DND-41 (cell line): ENCODE measurements at regions not wholly inside any gene's neighbourhood (a gene's known extent, or its start where the extent isn't known, plus 50 kb on each side); places are given as distances from the start of the nearest gene placed in this dataset.

Source experiments
- ATAC-seq: fragments of 200-7000 bp; cut with Tn5 transposase; 3 replicates; pipeline ENCODE4 v1.9.1; 2021; ENCODE audit warnings: low read depth; ENCODE audit not compliant: insufficient read depth
- DNase-seq: peaks from one replicate; pipeline ENCODE4 v3.0.0-alpha.2; 2020
- H2AFZ ChIP-seq: 2 replicates; pipeline ENCODE4 v1.6.0; 2012; ENCODE audit warnings: low read depth, low read length
- H3K27ac ChIP-seq: 2 replicates; pipeline ENCODE4 v1.5.1; 2012; ENCODE audit warnings: low read length, inconsistent platforms
- H3K27me3 ChIP-seq: fragments of 200-600 bp; sonication (generic); 2 replicates; pipeline ENCODE4 v1.6.0; 2012; ENCODE audit warnings: low read length, mild to moderate bottlenecking, inconsistent platforms; ENCODE audit not compliant: insufficient read depth, poor library complexity
- H3K36me3 ChIP-seq: 2 replicates; pipeline ENCODE4 v1.5.1; 2012; ENCODE audit warnings: low read length, inconsistent platforms; ENCODE audit not compliant: insufficient read depth
- H3K4me1 ChIP-seq: 2 replicates; pipeline ENCODE4 v1.5.1; 2012; ENCODE audit warnings: mild to moderate bottlenecking, low read length; ENCODE audit not compliant: insufficient read depth
- H3K4me2 ChIP-seq: 2 replicates; pipeline ENCODE4 v1.6.0; 2012; ENCODE audit warnings: mild to moderate bottlenecking, moderate library complexity, low read length, inconsistent platforms; ENCODE audit not compliant: insufficient read depth
- H3K4me3 ChIP-seq, 2 experiments: fragments of 200-600 bp in 1 of 2; shearing (Covaris generic) in 1 of 2; 2 replicates each; pipeline ENCODE4 v1.5.1; 2012 to 2016; ENCODE audit warnings: inconsistent platforms in 2 of 2, low read length in 2 of 2, mild to moderate bottlenecking in 2 of 2, low read depth in 1 of 2, moderate library complexity in 1 of 2
- H3K79me2 ChIP-seq: 2 replicates; pipeline ENCODE4 v1.6.0; 2012; ENCODE audit warnings: low read length, inconsistent platforms; ENCODE audit not compliant: insufficient read depth
- H3K9ac ChIP-seq: 2 replicates; pipeline ENCODE4 v1.6.0; 2012; ENCODE audit warnings: low read depth, mild to moderate bottlenecking, inconsistent platforms, low read length, moderate library complexity
- H3K9me3 ChIP-seq: 2 replicates; pipeline ENCODE4 v1.5.1; 2012; ENCODE audit warnings: low read length, moderate library complexity, mild to moderate bottlenecking, inconsistent platforms; ENCODE audit not compliant: insufficient read depth, severe bottlenecking
- H4K20me1 ChIP-seq: 2 replicates; pipeline ENCODE4 v1.6.0; 2012; ENCODE audit warnings: low read length; ENCODE audit not compliant: insufficient read depth
- EZH2 ChIP-seq: IDR thresholded peaks from 3 replicates; pipeline ENCODE4 v1.6.1; 2012; ENCODE audit warnings: borderline replicate concordance, low read depth, mild to moderate bottlenecking, moderate library complexity, low read length, inconsistent platforms; ENCODE audit not compliant: severe bottlenecking
- TF ChIP-seq, protein P1 (sequence below): IDR thresholded peaks from 2 replicates; pipeline ENCODE4 v1.5.1; 2012; ENCODE audit warnings: borderline replicate concordance, low read length, moderate library complexity, mild to moderate bottlenecking; ENCODE audit not compliant: poor library complexity, severe bottlenecking; ENCODE audit errors: extremely low read depth

DNA sequence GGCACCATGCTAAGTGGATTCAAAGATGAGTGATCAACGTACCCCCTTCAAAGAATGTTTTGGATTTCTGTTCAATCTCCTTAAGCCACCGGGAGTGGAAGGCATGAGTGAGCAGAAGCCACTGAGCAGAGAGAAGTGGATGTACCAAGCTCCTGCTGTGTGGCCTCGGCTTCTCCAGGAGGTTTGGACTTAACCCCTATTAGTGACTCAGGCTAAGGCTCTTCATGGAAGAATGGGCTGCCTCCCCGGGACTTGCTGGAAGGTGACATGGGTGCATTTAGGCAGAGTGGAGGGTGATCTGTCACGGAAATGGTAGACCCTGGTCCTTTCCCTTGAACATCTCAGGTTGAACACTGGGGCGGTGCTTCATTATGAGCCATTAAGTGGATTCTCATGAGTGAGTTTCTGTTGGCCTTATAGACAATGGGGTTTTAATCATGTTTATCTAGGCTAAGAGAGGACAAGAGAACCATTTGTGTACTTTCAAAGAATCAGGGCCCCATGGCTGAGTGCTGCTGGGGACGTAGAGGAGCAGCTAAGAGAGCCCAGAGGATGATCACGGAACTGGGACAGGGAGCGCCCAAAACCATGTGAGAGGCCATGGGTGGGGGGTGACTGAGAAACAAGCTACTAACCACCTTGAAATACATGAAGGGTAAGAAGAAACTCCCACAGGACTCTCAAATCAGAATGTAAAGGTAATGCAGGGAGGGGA lies 62.2 kb downstream of the HES1 start:
- H3K4me3 ChIP-seq = no peak overlapping the region
- H3K9ac ChIP-seq = no peak overlapping the region
- TF ChIP-seq, protein P1, sequence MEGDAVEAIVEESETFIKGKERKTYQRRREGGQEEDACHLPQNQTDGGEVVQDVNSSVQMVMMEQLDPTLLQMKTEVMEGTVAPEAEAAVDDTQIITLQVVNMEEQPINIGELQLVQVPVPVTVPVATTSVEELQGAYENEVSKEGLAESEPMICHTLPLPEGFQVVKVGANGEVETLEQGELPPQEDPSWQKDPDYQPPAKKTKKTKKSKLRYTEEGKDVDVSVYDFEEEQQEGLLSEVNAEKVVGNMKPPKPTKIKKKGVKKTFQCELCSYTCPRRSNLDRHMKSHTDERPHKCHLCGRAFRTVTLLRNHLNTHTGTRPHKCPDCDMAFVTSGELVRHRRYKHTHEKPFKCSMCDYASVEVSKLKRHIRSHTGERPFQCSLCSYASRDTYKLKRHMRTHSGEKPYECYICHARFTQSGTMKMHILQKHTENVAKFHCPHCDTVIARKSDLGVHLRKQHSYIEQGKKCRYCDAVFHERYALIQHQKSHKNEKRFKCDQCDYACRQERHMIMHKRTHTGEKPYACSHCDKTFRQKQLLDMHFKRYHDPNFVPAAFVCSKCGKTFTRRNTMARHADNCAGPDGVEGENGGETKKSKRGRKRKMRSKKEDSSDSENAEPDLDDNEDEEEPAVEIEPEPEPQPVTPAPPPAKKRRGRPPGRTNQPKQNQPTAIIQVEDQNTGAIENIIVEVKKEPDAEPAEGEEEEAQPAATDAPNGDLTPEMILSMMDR = no peak
- no peak for TF ChIP-seq EZH2
- no peak overlapping the region for H3K4me2 ChIP-seq
- no peaks in the 10 kb centered on the region for H3K9me3 ChIP-seq
- H3K27me3 ChIP-seq = no peaks in the 10 kb centered on the region
- H3K79me2 ChIP-seq = no peaks in the 10 kb centered on the region
- peaks cover 34% of the 10 kb centered on the region for H3K4me1 ChIP-seq
- no peak for ATAC-seq
- H3K27ac ChIP-seq = no peak overlapping the region
- no peak for DNase-seq
- no peak overlapping the region for H2AFZ ChIP-seq
- no peaks in the 10 kb centered on the region for H3K36me3 ChIP-seq
- no peaks in the 10 kb centered on the region for H4K20me1 ChIP-seq

GRCh38 chr3:194198938-194199337 lies 63.0 kb downstream of the HES1 start:
- H3K9ac ChIP-seq = no peak overlapping the region
- H3K27ac ChIP-seq = no peak overlapping the region
- no peaks in the 10 kb centered on the region for H4K20me1 ChIP-seq
- H3K4me3 ChIP-seq = no peak overlapping the region
- H3K79me2 ChIP-seq = no peaks in the 10 kb centered on the region; the same call in 1 of the 2 replicates
- DNase-seq (no peak), ATAC-seq (no peak)
- no peak overlapping the region for H3K4me2 ChIP-seq
- peaks cover 6% of the 10 kb centered on the region for H3K27me3 ChIP-seq
- H3K36me3 ChIP-seq = no peaks in the 10 kb centered on the region
- peaks cover 34% of the 10 kb centered on the region for H3K4me1 ChIP-seq
- H2AFZ ChIP-seq = no peak overlapping the region
- no peak for TF ChIP-seq EZH2
- TF ChIP-seq, protein P1 = no peak
- H3K9me3 ChIP-seq = no peaks in the 10 kb centered on the region

- H3K4me3 ChIP-seq = no peak overlapping the region
- peaks cover 33% of the 10 kb centered on the region for H3K4me1 ChIP-seq
- H3K9me3 ChIP-seq = no peaks in the 10 kb centered on the region
- no peak overlapping the region for H3K27ac ChIP-seq
- H3K27me3 ChIP-seq = peaks cover 13% of the 10 kb centered on the region
- H3K79me2 ChIP-seq = no peaks in the 10 kb centered on the region; the same call in 1 of the 2 replicates
- no peak for TF ChIP-seq EZH2
- no peaks in the 10 kb centered on the region for H3K36me3 ChIP-seq
- no peak for DNase-seq
- H3K9ac ChIP-seq = no peak overlapping the region
- no peak overlapping the region for H2AFZ ChIP-seq
- H4K20me1 ChIP-seq = no peaks in the 10 kb centered on the region
- H3K4me2 ChIP-seq = no peak overlapping the region
- ATAC-seq = no peak
These were observed 64.6 kb downstream of the HES1 start for GRCh38 chr3:194200422-194201081.

DNA sequence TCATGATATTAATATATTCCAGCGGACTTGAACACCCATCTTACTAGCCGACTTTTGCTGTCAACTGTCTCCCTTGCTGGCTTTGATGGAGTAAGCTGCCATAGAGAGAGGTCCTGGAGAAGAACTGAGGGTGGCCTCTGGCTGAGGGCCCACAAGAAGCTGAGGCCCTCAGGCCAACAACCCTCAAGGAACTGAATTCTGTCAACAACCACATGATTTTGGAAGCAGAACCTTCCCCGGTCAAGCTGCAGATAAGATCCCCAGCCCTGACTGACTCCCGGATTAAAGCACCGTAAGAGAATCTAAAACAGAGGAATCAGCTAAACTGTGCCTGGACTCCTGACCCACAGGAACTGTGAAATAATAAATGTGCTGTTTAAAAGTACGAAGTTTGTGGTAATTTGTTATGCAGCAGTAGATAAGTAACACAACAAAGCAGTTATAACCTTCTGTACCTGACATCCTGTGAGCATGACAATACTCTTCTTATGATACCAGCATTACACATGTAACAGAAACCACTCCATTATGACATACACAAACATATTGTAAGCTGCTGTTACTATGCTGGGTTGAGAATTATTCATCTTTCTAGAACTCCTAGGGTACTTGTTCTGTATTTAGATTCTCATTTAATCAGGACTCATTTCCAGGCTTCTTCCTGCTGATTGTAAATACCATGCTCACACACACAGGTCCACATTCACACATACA lies 66.2 kb downstream of the HES1 start:
- Histone ChIP-seq H3K4me1 (peaks cover 46% of the 10 kb centered on the region), H4K20me1 (no peaks in the 10 kb centered on the region), H3K36me3 (no peaks in the 10 kb centered on the region), H3K79me2 (no peaks in the 10 kb centered on the region; the same call in 1 of the 2 replicates), H3K27ac (peak overlapping the region; percentile 74), H3K4me2 (no peak overlapping the region), H3K4me3 (no peak overlapping the region), H3K9me3 (no peaks in the 10 kb centered on the region), H3K27me3 (peaks cover 13% of the 10 kb centered on the region), H3K9ac (no peak overlapping the region), H2AFZ (no peak overlapping the region)
- ATAC-seq = no peak
- DNase-seq = no peak
- no peak for TF ChIP-seq EZH2
- TF ChIP-seq, protein P1 = no peak
